ENCODE measurements at regions not wholly inside any gene's neighbourhood (a gene's known extent, or its start where the extent isn't known, plus 50 kb on each side); places are given as distances from the start of the nearest gene placed in this dataset.

DNA sequence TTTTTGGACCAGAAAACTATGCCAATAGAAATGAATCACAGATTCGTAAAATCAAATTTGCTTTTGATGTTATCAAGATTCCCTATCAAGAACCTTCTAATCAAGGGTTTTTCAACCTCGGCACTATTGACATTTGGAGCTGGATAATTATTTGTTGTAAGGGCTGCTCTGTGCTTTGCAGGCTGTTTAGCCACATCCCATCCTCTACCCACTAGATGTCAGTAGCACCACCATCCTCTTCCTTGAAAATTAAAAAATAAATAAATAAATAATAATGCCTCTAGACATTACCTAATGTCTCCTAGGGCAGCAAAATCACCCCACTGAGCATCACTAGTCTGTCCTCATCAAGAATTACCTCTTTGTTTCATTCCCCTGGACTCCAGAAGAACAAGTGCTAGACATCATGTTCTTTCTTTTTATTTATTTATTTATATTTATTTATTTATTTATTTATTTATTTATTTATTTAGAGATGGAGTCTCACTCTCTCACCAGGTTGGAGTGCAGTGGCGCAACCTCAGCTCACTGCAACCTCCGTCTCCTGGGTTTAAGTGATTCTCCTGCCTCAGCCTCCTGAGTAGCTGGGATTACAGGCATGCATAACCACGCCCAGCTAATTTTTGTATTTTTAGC lies 744.7 kb downstream of the KCNA4 start:
- no peak overlapping the region for H3K4me3 ChIP-seq
- H3K4me1 ChIP-seq, result no peaks in the 10 kb centered on the region
- DNase-seq (no peak), ATAC-seq (no peak)
- in situ Hi-C loops (cut with MboI; ENCODE audit: low sequenced_read_pairs in 4 of 4) (no loop called here), intact Hi-C loops (cut with DNase I; ENCODE audit: low total_unique reads) (no loop called here)
- H3K36me3 ChIP-seq, result no peaks in the 10 kb centered on the region
- H3K27ac ChIP-seq, result no peak overlapping the region
- H3K9me3 ChIP-seq, result no peaks in the 10 kb centered on the region
- TF ChIP-seq, protein P1, sequence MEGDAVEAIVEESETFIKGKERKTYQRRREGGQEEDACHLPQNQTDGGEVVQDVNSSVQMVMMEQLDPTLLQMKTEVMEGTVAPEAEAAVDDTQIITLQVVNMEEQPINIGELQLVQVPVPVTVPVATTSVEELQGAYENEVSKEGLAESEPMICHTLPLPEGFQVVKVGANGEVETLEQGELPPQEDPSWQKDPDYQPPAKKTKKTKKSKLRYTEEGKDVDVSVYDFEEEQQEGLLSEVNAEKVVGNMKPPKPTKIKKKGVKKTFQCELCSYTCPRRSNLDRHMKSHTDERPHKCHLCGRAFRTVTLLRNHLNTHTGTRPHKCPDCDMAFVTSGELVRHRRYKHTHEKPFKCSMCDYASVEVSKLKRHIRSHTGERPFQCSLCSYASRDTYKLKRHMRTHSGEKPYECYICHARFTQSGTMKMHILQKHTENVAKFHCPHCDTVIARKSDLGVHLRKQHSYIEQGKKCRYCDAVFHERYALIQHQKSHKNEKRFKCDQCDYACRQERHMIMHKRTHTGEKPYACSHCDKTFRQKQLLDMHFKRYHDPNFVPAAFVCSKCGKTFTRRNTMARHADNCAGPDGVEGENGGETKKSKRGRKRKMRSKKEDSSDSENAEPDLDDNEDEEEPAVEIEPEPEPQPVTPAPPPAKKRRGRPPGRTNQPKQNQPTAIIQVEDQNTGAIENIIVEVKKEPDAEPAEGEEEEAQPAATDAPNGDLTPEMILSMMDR (IDR thresholded peaks at IDR 0.05 in 4 of 5, conservative IDR thresholded peaks at IDR 0.05 in 1 of 5), result no peak
- no peak for TF ChIP-seq POLR2A (IDR thresholded peaks at IDR 0.05)
- no peaks in the 10 kb centered on the region for H3K27me3 ChIP-seq

DNA sequence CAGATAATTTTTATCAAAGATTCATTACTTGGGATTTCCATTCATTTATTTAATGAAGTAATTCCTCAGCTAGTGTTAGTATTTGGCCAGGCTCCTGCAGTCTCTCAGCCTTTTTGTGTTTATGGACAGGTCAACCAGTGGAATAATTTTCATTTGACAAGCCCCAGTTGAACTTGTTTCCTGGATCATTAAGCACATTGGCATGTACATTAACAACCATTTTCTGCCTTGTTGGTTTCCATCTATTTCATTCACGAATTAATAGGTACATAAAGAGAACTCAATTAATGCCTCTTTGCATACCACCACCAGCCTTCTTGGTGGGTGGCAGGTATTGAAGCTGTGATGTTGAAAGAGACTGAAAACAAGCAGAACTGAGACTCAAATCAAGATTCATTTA lies 745.2 kb downstream of the KCNA4 start:
- intact Hi-C loops (cut with DNase I; ENCODE audit: low total_unique reads), result no loop called here
- H3K4me3 ChIP-seq, result no peak overlapping the region
- no peaks in the 10 kb centered on the region for H3K36me3 ChIP-seq
- ATAC-seq (no peak), DNase-seq (no peak)
- no peaks in the 10 kb centered on the region for H3K27me3 ChIP-seq
- no peak overlapping the region for H3K27ac ChIP-seq
- in situ Hi-C loops (cut with MboI; ENCODE audit: low sequenced_read_pairs in 4 of 4), result no loop called here
- no peaks in the 10 kb centered on the region for H3K9me3 ChIP-seq
- no peak for TF ChIP-seq POLR2A (IDR thresholded peaks at IDR 0.05)
- TF ChIP-seq, protein P1 (IDR thresholded peaks at IDR 0.05 in 4 of 5, conservative IDR thresholded peaks at IDR 0.05 in 1 of 5), result no peak
- H3K4me1 ChIP-seq, result no peaks in the 10 kb centered on the region

DNA sequence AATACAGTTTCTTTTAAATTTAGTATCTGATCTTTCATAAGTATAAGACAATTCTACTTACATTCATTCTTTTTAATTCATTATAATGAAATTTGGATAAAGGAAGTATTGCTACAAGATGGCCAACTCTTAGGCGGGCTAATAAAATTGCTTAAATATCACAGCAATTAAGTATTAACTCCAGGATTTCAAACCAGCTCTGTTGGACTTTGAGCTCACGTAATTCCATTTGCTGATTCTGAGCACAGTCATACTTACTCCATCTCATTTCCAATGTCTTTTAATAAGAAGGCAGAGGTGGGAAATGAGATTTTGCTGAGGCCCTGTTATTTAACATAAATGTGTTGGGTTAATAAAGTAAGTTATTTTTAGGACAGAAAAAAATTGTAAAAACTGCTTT lies 748.1 kb downstream of the KCNA4 start:
- H3K27ac ChIP-seq, result no peak overlapping the region
- TF ChIP-seq, protein P1 (IDR thresholded peaks at IDR 0.05 in 4 of 5, conservative IDR thresholded peaks at IDR 0.05 in 1 of 5), result no peak
- no peak for TF ChIP-seq POLR2A (IDR thresholded peaks at IDR 0.05)
- no peaks in the 10 kb centered on the region for H3K9me3 ChIP-seq
- in situ Hi-C loops (cut with MboI; ENCODE audit: low sequenced_read_pairs in 4 of 4), result no loop called here
- H3K4me1 ChIP-seq, result no peaks in the 10 kb centered on the region
- H3K4me3 ChIP-seq, result no peak overlapping the region
- no peak for DNase-seq
- intact Hi-C loops (cut with DNase I; ENCODE audit: low total_unique reads), result no loop called here
- no peak for ATAC-seq
- no peaks in the 10 kb centered on the region for H3K27me3 ChIP-seq
- no peaks in the 10 kb centered on the region for H3K36me3 ChIP-seq

DNA sequence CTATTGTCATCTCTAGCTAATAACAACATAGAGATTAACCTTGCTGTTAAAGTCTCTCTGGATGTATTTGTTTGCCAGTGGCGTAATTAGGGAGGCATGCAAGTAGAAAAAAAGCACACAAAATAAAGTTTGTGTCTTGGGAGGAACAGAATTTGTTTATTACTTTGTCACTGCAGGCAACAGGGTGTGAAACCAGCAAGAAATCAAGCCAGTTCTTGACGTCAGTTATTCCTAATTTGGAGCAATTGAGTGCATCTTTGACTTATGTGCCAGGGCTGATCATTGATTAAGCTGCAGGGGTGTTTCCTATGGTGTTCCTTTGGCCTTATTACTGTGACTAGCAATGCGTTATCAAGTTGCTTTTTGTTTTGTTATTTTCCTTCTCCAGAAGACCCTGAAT lies 751.0 kb downstream of the KCNA4 start:
- DNase-seq (no peak), ATAC-seq (no peak)
- no peak overlapping the region for H3K4me3 ChIP-seq
- no peak overlapping the region for H3K27ac ChIP-seq
- H3K9me3 ChIP-seq, result no peaks in the 10 kb centered on the region
- H3K36me3 ChIP-seq, result no peaks in the 10 kb centered on the region
- no peak for TF ChIP-seq POLR2A (IDR thresholded peaks at IDR 0.05)
- TF ChIP-seq, protein P1 (IDR thresholded peaks at IDR 0.05 in 4 of 5, conservative IDR thresholded peaks at IDR 0.05 in 1 of 5), result no peak
- in situ Hi-C loops (cut with MboI; ENCODE audit: low sequenced_read_pairs in 4 of 4) (no loop called here), intact Hi-C loops (cut with DNase I; ENCODE audit: low total_unique reads) (no loop called here)
- no peaks in the 10 kb centered on the region for H3K4me1 ChIP-seq
- no peaks in the 10 kb centered on the region for H3K27me3 ChIP-seq

DNA sequence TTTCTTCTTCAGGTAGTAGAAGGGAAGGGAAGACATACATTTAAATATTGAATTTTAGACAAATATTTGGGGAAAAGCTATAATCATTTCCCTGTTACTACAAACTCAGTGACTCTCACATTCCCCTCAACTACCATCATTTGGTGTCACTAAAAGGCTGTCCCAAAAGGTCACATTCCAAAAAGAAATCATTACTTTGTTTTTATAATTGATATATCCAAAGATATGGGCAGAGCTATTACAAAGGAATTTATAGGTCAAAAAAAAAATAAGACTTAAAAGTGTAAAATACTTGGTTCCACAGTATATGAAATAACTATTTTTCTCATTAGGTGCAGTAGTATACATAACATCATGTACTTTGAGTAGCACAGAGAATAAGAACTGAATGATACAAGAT lies 751.4 kb downstream of the KCNA4 start:
- no peaks in the 10 kb centered on the region for H3K9me3 ChIP-seq
- no peak for TF ChIP-seq POLR2A (IDR thresholded peaks at IDR 0.05)
- TF ChIP-seq, protein P1 (IDR thresholded peaks at IDR 0.05 in 4 of 5, conservative IDR thresholded peaks at IDR 0.05 in 1 of 5), result no peak
- no peak overlapping the region for H3K27ac ChIP-seq
- H3K36me3 ChIP-seq, result no peaks in the 10 kb centered on the region
- no peaks in the 10 kb centered on the region for H3K4me1 ChIP-seq
- H3K4me3 ChIP-seq, result no peak overlapping the region
- in situ Hi-C loops (cut with MboI; ENCODE audit: low sequenced_read_pairs in 4 of 4), result no loop called here
- no peaks in the 10 kb centered on the region for H3K27me3 ChIP-seq
- intact Hi-C loops (cut with DNase I; ENCODE audit: low total_unique reads), result no loop called here
- DNase-seq (no peak), ATAC-seq (no peak)
